ENCODE measurements at regions not wholly inside any gene's neighbourhood (a gene's known extent, or its start where the extent isn't known, plus 50 kb on each side); places are given as distances from the start of the nearest gene placed in this dataset.

DNA sequence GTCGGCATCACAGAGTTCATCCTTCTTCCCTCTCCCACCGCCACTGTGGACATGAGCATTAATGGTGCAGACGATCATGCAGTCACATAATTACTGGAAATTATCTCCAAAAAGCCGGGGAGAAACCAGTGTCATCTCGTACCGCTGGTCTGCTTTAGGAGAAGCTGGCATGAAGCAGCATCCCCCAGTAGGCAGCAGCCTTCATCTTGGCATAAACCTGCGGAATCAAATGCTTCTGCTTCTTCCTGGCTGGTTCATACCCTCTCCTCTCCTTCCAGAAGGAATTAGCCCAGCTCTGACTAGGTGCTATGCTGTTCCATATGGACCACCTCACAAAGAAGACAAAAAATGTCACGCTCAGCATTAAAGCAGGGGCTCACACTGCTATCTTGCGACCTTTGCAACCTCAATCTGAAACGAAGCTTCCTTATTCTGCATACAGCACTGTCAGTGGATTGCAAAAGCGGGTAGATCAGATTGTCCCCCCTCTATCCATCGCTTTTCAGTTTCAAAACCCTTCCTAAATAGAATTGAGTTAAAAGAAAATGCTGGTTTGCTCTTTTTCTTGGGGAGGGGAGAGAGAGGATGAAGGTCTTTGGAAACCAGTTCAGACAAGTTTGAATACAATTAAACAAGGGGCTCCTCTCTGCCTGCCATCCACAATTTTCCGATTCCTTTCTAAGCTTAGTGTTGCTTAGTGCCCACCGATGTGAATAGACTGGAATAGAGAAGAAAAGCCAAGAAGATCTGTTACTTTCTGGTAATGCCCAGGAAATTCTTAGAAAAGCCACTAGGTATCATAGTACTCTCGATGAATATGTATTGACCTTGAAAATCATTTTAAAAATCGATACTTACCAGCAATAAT is 212.1 kb upstream of the ZNF521 start:
- H3F3A ChIP-seq (ENCODE audit: insufficient read depth, low read depth), result no peaks in the 10 kb centered on the region
- no peak overlapping the region for H3K4me2 ChIP-seq
- ChIA-PET POLR2A (ENCODE audit: unreplicated experiment) (no interaction called here), CTCF (no interaction called here)
- H3K27me3 ChIP-seq (ENCODE audit: insufficient read depth, low read depth), result no peaks in the 10 kb centered on the region
- no peak overlapping the region for H3K27ac ChIP-seq
- no peaks in the 10 kb centered on the region for H3K36me3 ChIP-seq (ENCODE audit: low read depth)
- H3K4me3 ChIP-seq, result no peak overlapping the region
- no peak for DNase-seq
- no peaks in the 10 kb centered on the region for H3K79me2 ChIP-seq (ENCODE audit: low read depth)
- H2AFZ ChIP-seq, result no peak overlapping the region
- no peaks in the 10 kb centered on the region for H3K9me2 ChIP-seq (ENCODE audit: insufficient read depth)
- BruUV-seq (replicated peaks), result no TSS peak
- H3K4me1 ChIP-seq (replicated peaks; ENCODE audit: insufficient read depth), result no peaks in the 10 kb centered on the region
- H3K9me3 ChIP-seq (ENCODE audit: insufficient read depth, low read depth), result no peaks in the 10 kb centered on the region
- H4K20me1 ChIP-seq (ENCODE audit: insufficient read depth), result no peaks in the 10 kb centered on the region
- no peak for TF ChIP-seq EZH2 (IDR thresholded peaks at IDR 0.05; ENCODE audit: low read depth)
- TF ChIP-seq, protein P1, sequence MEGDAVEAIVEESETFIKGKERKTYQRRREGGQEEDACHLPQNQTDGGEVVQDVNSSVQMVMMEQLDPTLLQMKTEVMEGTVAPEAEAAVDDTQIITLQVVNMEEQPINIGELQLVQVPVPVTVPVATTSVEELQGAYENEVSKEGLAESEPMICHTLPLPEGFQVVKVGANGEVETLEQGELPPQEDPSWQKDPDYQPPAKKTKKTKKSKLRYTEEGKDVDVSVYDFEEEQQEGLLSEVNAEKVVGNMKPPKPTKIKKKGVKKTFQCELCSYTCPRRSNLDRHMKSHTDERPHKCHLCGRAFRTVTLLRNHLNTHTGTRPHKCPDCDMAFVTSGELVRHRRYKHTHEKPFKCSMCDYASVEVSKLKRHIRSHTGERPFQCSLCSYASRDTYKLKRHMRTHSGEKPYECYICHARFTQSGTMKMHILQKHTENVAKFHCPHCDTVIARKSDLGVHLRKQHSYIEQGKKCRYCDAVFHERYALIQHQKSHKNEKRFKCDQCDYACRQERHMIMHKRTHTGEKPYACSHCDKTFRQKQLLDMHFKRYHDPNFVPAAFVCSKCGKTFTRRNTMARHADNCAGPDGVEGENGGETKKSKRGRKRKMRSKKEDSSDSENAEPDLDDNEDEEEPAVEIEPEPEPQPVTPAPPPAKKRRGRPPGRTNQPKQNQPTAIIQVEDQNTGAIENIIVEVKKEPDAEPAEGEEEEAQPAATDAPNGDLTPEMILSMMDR (conservative IDR thresholded peaks at IDR 0.05), result no peak
- intact Hi-C loops (cut with micrococcal nuclease; ENCODE audit: unreplicated experiment), result no loop called here

DNA sequence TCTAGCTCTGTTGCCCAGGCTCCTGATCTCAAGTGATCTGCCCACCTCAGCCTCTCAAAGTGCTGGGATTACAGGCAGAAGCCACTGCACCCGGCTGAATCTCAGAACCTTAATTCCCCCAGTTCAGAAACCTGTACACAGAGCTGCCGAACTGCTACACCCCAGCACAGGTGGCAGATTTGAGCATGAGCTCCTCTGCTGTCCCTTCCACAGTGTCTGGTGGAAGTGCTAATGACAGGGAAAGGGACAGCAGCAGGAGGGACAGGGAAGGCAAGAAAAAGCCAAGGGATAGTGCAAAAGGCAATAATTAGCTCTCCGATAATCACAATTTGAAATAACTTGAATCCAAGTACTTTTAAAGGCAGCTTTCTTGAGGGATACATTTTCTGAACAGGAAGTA is 211.4 kb upstream of the ZNF521 start:
- Histone ChIP-seq H2AFZ (no peak overlapping the region), H3K4me3 (no peak overlapping the region), H3F3A (ENCODE audit: insufficient read depth, low read depth) (no peaks in the 10 kb centered on the region), H3K36me3 (ENCODE audit: low read depth) (no peaks in the 10 kb centered on the region), H3K4me2 (no peak overlapping the region), H3K9me2 (ENCODE audit: insufficient read depth) (no peaks in the 10 kb centered on the region), H3K79me2 (ENCODE audit: low read depth) (no peaks in the 10 kb centered on the region), H3K9me3 (ENCODE audit: insufficient read depth, low read depth) (no peaks in the 10 kb centered on the region), H3K27me3 (ENCODE audit: insufficient read depth, low read depth) (no peaks in the 10 kb centered on the region), H3K4me1 (replicated peaks; ENCODE audit: insufficient read depth) (no peaks in the 10 kb centered on the region), H3K27ac (no peak overlapping the region), H4K20me1 (ENCODE audit: insufficient read depth) (no peaks in the 10 kb centered on the region)
- no peak for DNase-seq
- ChIA-PET POLR2A (ENCODE audit: unreplicated experiment) (no interaction called here), CTCF (no interaction called here)
- no TSS peak for BruUV-seq (replicated peaks)
- TF ChIP-seq, protein P1 (conservative IDR thresholded peaks at IDR 0.05), result no peak
- TF ChIP-seq EZH2 (IDR thresholded peaks at IDR 0.05; ENCODE audit: low read depth), result no peak
- intact Hi-C loops (cut with micrococcal nuclease; ENCODE audit: unreplicated experiment), result no loop called here

DNA sequence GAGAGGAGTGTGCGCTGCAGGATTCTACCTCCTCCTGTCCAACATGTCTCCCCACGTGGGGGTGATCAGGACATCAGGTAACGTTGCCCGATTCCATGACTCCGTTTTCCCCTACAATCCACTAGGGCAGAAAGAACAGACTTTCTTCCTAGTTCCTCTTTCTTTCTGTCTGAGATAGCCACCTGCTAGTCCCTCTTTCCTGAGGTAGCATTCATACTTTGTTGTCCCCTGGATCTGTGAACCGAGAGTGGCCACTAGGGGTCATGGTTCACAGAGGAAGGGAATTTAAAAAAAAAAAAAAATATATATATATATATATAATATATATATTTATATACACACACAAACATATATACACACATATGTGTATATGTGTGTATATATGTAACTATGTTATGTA is 210.0 kb upstream of the ZNF521 start:
- Histone ChIP-seq H3K36me3 (ENCODE audit: low read depth) (no peaks in the 10 kb centered on the region), H3K4me3 (no peak overlapping the region), H3K4me2 (no peak overlapping the region), H3K4me1 (replicated peaks; ENCODE audit: insufficient read depth) (no peaks in the 10 kb centered on the region), H3F3A (ENCODE audit: insufficient read depth, low read depth) (no peaks in the 10 kb centered on the region), H3K27me3 (ENCODE audit: insufficient read depth, low read depth) (no peaks in the 10 kb centered on the region), H3K79me2 (ENCODE audit: low read depth) (no peaks in the 10 kb centered on the region), H3K9me3 (ENCODE audit: insufficient read depth, low read depth) (no peaks in the 10 kb centered on the region), H2AFZ (no peak overlapping the region), H4K20me1 (ENCODE audit: insufficient read depth) (no peaks in the 10 kb centered on the region), H3K27ac (no peak overlapping the region), H3K9me2 (ENCODE audit: insufficient read depth) (no peaks in the 10 kb centered on the region)
- no peak for TF ChIP-seq EZH2 (IDR thresholded peaks at IDR 0.05; ENCODE audit: low read depth)
- TF ChIP-seq, protein P1 (conservative IDR thresholded peaks at IDR 0.05), result peak; percentile 47
- BruUV-seq (replicated peaks), result no TSS peak
- ChIA-PET POLR2A (ENCODE audit: unreplicated experiment) (no interaction called here), CTCF (no interaction called here)
- intact Hi-C loops (cut with micrococcal nuclease; ENCODE audit: unreplicated experiment), result no loop called here
- no peak for DNase-seq

Measured in PC-9 (cell line).